NCI-H345 treated with DMSO at 0.1 percent for 48 hours (cell line): ENCODE measurements at regions not wholly inside any gene's neighbourhood (a gene's known extent, or its start where the extent isn't known, plus 50 kb on each side); places are given as distances from the start of the nearest gene placed in this dataset.
"Not testable (repeated sequence)": the region's sequence is repeated elsewhere in the genome, so short reads cannot be mapped to it uniquely, and the experiment has no call there.

Source experiments
- DNase-seq: peaks from one replicate; lab custom pipeline; 2025; ENCODE audit not compliant: unreplicated experiment; lab: John Stamatoyannopoulos, UW

- no peak for DNase-seq
Observed at GRCh38 chr7:83882551-83882950, 233.6 kb upstream of the SEMA3E start.

DNA sequence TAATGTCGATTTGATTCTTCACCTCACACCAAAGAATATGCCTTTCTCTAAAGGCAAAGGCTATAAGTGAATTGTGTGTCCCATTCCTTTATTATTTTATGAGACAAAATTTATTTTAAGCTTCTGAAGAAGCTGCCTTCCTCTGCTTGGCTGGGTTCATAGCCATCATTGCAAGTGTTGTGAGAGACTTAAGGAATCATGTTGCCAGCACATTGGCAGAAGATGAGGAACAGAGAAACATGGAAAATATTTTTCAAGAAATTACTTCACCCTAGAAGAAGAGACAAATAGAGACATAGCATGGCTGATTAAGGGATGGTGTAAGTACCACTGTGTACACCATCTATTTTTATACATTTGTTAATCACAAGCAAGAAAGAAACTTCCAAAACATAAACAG, 230.1 kb upstream of the SEMA3E start:
- DNase-seq, result no peak

- no peak for DNase-seq
Observed at GRCh38 chr7:83878614-83879013, 229.7 kb upstream of the SEMA3E start.

DNA sequence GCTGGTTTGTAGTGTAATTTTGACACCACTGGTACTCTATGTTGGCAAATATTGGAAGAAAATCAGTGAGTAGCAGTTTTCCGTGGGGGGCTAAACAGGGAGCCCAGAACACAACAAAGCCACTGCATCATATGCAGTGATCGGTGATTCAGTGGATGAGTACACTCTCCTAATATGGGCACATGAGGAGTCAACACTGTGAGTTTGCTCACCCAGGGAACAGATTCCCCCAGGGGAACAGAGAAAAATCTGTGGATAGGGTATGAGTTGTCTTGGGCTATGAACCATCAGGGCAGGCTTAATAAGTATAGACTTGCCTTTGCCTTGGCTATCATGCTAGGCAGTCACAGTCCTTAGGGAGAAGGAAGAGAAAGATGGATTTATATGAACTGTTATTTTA, 227.7 kb upstream of the SEMA3E start:
- no peak for DNase-seq

DNA sequence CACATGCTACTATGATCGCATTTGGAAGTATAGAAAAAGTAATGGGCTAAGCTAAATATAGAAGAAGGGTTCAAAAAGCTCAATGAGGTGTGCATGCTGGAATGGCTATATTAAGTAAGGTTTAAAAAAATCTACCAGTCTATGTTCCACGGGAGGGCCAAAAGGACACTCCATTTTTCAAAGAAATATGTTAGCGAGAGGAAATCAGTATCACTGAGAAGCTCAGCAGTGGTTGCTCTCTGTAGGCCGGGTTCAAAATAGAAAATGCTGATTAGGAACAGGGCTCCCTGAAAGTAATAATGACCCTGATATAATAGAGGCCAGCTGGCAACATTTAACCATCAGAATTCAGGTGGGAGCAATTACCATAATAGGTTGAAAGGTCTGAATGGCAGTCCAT, 224.5 kb upstream of the SEMA3E start:
- DNase-seq, result no peak

- DNase-seq, result no peak
Observed at GRCh38 chr7:83872501-83872900, 223.6 kb upstream of the SEMA3E start.

DNA sequence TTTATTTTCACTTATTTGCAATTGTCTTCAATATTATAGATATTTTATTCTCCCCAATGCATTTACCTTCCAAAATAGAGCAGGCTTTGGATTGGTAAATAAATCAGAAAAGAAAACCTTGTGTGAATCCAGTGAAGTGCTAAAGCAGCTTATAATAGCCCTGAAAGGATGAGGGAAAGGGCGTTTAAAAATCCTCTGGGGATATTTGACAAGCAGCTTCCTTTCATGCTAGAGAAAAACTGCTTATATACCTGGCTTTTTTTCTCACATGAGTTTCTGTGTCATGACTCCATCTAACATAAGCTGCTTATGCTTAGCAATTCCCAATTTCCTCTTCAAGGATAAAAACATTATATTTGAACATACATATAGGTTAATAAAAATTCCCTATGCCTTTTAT, 221.6 kb upstream of the SEMA3E start:
- DNase-seq, result no peak

GRCh38 chr7:83866582-83866981, 217.6 kb upstream of the SEMA3E start:
- no peak for DNase-seq

GRCh38 chr7:83864551-83864950, 215.6 kb upstream of the SEMA3E start:
- no peak for DNase-seq

- DNase-seq, result no peak
Observed at GRCh38 chr7:83863906-83864305, 215.0 kb upstream of the SEMA3E start.

DNA sequence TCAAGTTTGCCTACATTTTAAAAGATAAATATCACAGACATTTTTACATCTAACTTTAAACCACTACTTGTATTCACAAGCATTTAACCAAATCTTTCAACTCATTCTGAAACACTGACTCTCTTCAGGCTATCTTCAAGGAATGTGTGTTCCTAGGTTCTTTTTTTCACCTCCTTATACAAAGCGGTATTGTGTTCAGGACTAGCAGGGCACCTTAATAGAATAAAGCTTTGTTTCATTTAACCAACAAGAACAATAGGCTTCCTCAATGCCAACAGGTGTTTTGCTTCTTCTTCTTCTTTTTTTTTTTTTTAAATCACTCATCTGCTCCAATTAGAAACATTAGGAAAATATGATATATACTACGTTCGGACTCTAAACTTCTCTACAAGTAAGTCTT, 212.9 kb upstream of the SEMA3E start:
- DNase-seq, result no peak

- DNase-seq, result no peak
Observed at GRCh38 chr7:83859827-83860226, 210.9 kb upstream of the SEMA3E start.

GRCh38 chr7:83857691-83858090, 208.8 kb upstream of the SEMA3E start:
- DNase-seq, result no peak

DNA sequence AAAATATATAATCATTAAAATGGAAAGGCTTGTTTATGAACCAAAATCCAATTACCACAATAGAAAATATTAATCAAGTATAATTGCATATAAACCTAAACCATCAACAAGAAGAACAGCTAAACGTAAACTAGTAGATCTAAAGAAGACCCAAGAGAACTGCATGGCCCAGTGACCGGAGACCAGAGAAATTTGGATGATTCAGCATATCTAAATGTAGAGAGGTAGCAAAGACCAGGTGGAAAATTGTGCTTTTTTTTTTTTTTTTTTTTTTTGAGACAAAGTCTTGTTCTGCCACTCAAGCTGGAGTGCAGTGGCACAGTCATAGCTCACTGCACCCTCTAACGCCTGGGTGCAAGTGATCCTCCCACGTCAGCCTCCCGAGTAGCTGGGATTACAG, 207.2 kb upstream of the SEMA3E start:
- no peak for DNase-seq

DNA sequence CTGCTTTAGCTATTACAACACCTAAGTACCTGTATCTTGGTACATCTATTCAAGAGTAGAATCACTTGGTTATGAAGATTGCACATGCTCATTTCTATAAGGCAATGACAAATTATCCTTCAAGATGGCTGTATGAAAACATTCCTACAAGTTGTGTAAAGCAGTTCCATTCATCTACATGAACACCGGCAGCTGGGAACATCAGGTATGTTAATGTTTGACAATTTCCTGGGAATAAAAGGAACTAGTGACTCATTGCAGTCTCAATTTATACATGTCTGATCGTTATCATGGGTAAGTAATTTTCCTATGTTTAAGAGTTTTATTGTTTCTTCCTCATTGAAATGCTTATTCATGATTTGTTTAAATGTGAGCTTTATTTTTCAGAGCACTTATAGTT, 203.2 kb upstream of the SEMA3E start:
- no peak for DNase-seq

DNA sequence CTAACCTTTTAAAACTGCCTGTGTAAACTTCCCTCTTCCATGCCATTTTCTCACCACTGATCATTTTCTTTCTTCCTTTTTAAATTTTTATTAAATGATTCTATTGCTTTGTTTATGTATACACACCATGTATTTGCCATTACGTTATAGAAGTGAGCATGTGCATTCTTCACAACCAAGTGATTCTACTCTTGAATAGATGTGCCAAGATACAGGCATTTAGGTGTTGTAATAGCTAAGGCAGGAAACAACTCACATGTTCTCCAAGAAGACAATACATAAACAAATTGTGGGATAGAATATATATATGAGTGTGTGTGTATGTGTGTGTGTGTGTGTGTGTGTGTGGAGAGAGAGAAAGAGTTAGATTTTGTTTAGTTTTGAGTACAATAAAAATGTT, 202.6 kb upstream of the SEMA3E start:
- no peak for DNase-seq

DNA sequence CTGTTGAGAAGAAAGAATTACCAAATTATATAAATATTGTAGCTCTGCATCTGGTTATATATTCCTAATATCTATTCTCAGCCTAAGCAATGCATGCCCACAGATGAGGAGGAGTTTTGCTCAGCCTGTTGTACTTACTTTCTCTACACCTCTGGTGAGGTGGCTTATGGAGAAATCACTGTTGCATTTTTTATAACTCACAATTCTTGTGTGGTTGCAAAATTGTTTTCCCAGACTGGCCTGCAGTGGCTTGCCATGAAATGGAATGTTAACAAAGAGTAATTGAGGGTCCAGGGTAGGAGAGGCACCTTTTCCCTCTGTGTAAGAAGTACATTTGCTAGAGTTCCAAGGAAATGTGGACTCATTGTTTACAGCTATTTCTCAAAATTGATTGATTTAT, 202.0 kb upstream of the SEMA3E start:
- DNase-seq, result no peak

GRCh38 chr7:83850125-83850524, 201.2 kb upstream of the SEMA3E start:
- no peak for DNase-seq

GRCh38 chr7:83849131-83849530, 200.2 kb upstream of the SEMA3E start:
- DNase-seq, result no peak

GRCh38 chr7:83842894-83843293, 194.0 kb upstream of the SEMA3E start:
- DNase-seq, result no peak

- no peak for DNase-seq
Observed at GRCh38 chr7:83837683-83838082, 188.7 kb upstream of the SEMA3E start.

DNA sequence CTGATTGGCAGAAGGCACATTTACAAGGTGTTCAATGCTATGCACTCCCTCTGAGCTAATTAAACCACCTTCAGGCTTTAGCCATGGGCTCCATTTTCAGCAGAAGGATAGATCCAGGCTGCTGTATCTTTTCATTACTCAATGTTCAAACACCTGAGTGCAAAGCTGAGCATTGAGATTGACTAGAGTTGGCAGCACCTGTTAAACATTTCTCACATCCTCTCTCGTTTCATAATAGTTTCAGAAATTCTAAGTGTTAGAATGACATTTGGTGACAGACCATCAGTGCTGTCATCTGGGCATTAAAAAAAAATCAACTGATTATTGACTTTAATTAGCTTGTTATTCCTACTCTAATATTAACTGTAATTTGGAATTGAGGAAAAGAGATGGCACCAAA, 187.1 kb upstream of the SEMA3E start:
- DNase-seq, result no peak

DNA sequence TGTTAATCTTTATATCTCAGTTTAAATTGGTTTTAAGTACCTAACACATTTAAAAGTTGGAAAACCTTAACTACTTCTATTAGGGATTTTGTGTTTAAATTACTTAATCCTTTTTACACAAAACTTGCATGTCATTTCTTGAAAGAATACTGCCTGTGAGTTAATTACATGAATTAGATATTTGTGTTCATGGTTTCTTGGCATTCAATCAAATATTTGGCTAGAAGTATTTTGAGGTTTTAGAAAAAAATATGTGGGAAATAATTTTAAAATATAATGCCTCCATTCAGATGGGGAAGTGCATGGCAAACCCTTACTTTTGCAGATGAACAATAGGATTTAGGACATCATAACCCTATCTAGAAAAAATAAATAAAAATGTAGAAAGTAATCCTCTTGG, 186.5 kb upstream of the SEMA3E start:
- no peak for DNase-seq

GRCh38 chr7:83833721-83834120, 184.8 kb upstream of the SEMA3E start:
- not testable (repeated sequence) for DNase-seq
